ENCODE measurements at regions not wholly inside any gene's neighbourhood (a gene's known extent, or its start where the extent isn't known, plus 50 kb on each side); places are given as distances from the start of the nearest gene placed in this dataset.
"Not testable (repeated sequence)": the region's sequence is repeated elsewhere in the genome, so short reads cannot be mapped to it uniquely, and the experiment has no call there.

- no peak for ATAC-seq
- TF ChIP-seq EP300 (IDR thresholded peaks at IDR 0.05), result no peak
- Histone ChIP-seq H3K4me1 (no peaks in the 10 kb centered on the region), H3K9me3 (no peaks in the 10 kb centered on the region), H3K36me3 (no peaks in the 10 kb centered on the region), H3K4me3 (no peak overlapping the region), H3K27me3 (no peaks in the 10 kb centered on the region), H3K27ac (no peak overlapping the region)
- WGBS, 2 donors (ENCODE audit: low coverage in 1 of 2), result 71 to 80% methylated on average over 2 of the region's 2 CpGs
These were observed 296.5 kb downstream of the ZIC1 start for GRCh38 chr3:147705651-147706051.

DNA sequence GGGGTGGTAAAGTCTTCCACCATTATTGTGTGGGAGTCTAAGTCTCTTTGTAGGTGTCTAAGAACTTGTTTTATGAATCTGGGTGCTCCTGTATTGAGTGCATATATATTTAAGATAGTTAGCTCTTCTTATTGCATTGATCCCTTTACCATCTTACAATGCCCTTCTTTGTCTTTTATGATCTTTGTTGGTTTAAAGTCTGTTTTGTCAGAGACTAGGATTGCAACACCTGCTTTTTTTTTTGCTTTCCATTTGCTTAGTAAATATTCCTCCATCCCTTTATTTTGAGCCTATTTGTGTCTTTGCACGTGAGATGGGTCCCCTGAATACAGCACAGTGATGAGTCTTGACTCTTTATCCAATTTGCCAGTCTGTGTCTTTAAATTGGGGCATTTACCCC is 301.6 kb downstream of the ZIC1 start:
- 79 to 82% methylated on average over 1 of the region's 1 CpG for WGBS, 2 donors (ENCODE audit: low coverage in 1 of 2)
- ATAC-seq, H3K27ac ChIP-seq: not testable (repeated sequence)

GRCh38 chr3:147712357-147712756 is 303.2 kb downstream of the ZIC1 start:
- H3K27ac ChIP-seq, result no peak overlapping the region
- H3K4me3 ChIP-seq, result no peak overlapping the region
- TF ChIP-seq POLR2AphosphoS5 (IDR thresholded peaks at IDR 0.05), result no peak
- TF ChIP-seq, protein P1, sequence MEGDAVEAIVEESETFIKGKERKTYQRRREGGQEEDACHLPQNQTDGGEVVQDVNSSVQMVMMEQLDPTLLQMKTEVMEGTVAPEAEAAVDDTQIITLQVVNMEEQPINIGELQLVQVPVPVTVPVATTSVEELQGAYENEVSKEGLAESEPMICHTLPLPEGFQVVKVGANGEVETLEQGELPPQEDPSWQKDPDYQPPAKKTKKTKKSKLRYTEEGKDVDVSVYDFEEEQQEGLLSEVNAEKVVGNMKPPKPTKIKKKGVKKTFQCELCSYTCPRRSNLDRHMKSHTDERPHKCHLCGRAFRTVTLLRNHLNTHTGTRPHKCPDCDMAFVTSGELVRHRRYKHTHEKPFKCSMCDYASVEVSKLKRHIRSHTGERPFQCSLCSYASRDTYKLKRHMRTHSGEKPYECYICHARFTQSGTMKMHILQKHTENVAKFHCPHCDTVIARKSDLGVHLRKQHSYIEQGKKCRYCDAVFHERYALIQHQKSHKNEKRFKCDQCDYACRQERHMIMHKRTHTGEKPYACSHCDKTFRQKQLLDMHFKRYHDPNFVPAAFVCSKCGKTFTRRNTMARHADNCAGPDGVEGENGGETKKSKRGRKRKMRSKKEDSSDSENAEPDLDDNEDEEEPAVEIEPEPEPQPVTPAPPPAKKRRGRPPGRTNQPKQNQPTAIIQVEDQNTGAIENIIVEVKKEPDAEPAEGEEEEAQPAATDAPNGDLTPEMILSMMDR (IDR thresholded peaks at IDR 0.05), result no peak
- TF ChIP-seq POLR2A (IDR thresholded peaks at IDR 0.05), result no peak
- TF ChIP-seq EP300 (IDR thresholded peaks at IDR 0.05), result no peak
- ATAC-seq, result no peak
- no CpG with 5 or more reads among the region's 5 CpGs for WGBS, 2 donors (ENCODE audit: low coverage in 1 of 2)
- H3K27me3 ChIP-seq, result no peaks in the 10 kb centered on the region
- no peaks in the 10 kb centered on the region for H3K36me3 ChIP-seq
- H3K4me1 ChIP-seq, result peaks cover 0 to 12% (median 3%) of the 10 kb centered on the region in 3 donors
- H3K9me3 ChIP-seq, result no peaks in the 10 kb centered on the region

More for the DNA sequence above, 301.6 kb downstream of the ZIC1 start:
- H3K36me3 ChIP-seq, H3K9me3 ChIP-seq, H3K27me3 ChIP-seq, H3K4me3 ChIP-seq: not testable (repeated sequence)
- peaks cover 0 to 12% (median 3%) of the 10 kb centered on the region in 3 donors for H3K4me1 ChIP-seq

- H3K9me3 ChIP-seq, H3K27me3 ChIP-seq, H3K27ac ChIP-seq, H3K36me3 ChIP-seq, ATAC-seq, H3K4me3 ChIP-seq: not testable (repeated sequence)
- H3K4me1 ChIP-seq, result peaks cover 0 to 12% (median 3%) of the 10 kb centered on the region in 3 donors
- WGBS, 2 donors (ENCODE audit: low coverage in 1 of 2), result 80% methylated on average over 1 of the region's 5 CpGs; no CpG with 5 or more reads in 1 of the 2 donors
These were observed 303.6 kb downstream of the ZIC1 start for GRCh38 chr3:147712758-147713157.

DNA sequence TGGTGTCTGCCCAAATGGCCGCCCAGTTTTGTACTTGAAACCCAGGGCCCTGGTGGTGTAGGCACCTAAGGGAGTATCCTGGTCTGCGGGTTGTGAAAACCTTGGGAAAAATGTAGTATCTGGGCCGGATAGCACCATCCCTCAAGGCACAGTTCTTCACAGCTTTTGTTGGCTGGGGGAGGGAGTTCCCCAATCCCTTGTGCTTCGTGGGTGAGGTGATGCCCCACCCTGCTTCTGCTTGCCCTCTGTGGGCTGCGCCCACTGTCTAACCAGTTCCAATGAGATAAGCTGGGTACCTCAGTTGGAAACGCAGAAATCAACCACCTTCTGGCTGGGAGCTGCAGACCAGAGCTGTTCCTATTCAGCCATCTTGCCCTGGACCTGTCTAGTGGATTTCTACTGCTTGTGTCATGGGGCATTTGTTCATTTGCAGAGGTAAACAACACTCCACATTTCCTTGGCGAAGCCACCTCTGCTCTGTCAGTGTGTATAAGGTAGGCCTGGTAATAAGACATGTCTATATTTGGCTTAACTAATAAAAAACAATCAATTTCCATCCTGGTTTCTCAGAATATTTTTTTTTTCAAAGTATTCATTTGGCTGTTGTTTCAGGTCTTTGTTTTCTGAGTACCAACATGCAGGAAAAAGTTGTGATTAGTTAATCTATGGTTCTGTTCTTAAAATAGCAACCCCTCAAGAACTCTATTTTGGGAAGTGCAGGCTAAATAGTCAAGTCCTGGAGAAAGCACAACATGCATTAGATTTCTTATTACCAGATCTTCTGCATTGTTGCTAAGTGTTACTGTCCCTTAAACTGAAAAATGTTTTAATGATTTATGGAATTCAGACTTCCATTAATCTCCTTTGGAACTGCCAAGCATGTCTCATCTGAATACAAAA is 304.3 kb downstream of the ZIC1 start:
- Histone ChIP-seq H3K9me3 (no peaks in the 10 kb centered on the region), H3K27ac (no peak overlapping the region), H3K4me3 (no peak overlapping the region), H3K27me3 (no peaks in the 10 kb centered on the region), H3K4me1 (peaks cover 0 to 12% (median 3%) of the 10 kb centered on the region in 3 donors), H3K36me3 (no peaks in the 10 kb centered on the region)
- TF ChIP-seq POLR2A (IDR thresholded peaks at IDR 0.05) (no peak), EP300 (IDR thresholded peaks at IDR 0.05) (no peak), POLR2AphosphoS5 (IDR thresholded peaks at IDR 0.05) (no peak)
- TF ChIP-seq, protein P1 (IDR thresholded peaks at IDR 0.05), result no peak
- WGBS, 2 donors (ENCODE audit: low coverage in 1 of 2), result 70 to 84% methylated on average over 1 to 3 of the region's 7 CpGs
- no peak for ATAC-seq

- no peak for TF ChIP-seq POLR2A (IDR thresholded peaks at IDR 0.05)
- no peak for TF ChIP-seq POLR2AphosphoS5 (IDR thresholded peaks at IDR 0.05)
- TF ChIP-seq, protein P1 (IDR thresholded peaks at IDR 0.05), result no peak
- no peak for TF ChIP-seq EP300 (IDR thresholded peaks at IDR 0.05)
- ATAC-seq, result no peak
- 74 to 86% methylated on average over 2 of the region's 2 CpGs for WGBS, 2 donors (ENCODE audit: low coverage in 1 of 2)
- Histone ChIP-seq H3K27me3 (no peaks in the 10 kb centered on the region), H3K4me3 (no peak overlapping the region), H3K4me1 (no peaks in the 10 kb centered on the region), H3K36me3 (no peaks in the 10 kb centered on the region), H3K9me3 (no peaks in the 10 kb centered on the region), H3K27ac (no peak overlapping the region)
These were observed 320.5 kb downstream of the ZIC1 start for GRCh38 chr3:147729641-147730040.

All from gastroesophageal sphincter (tissue), 4 donors.